Ascending aorta (tissue), 2 donors: ENCODE measurements at regions not wholly inside any gene's neighbourhood (a gene's known extent, or its start where the extent isn't known, plus 50 kb on each side); places are given as distances from the start of the nearest gene placed in this dataset.

Experiments used
- DNase-seq, 2 donors: peaks; one replicate each; pipeline ENCODE4 v3.0.0-alpha.2; 2019; ENCODE audit warnings: low spot score in 2 of 2
- H3K27ac ChIP-seq, 2 donors: fragments of 200-600 bp; sonication (generic); one replicate each; pipeline ENCODE4 v1.5.1; 2016 to 2017; ENCODE audit warnings: mild to moderate bottlenecking in 1 of 2
- H3K27me3 ChIP-seq: fragments of 200-600 bp; sonication (generic); one replicate; pipeline ENCODE4 v1.5.1; 2017
- H3K36me3 ChIP-seq, 2 donors: fragments of 200-600 bp; sonication (generic); one replicate each; pipeline ENCODE4 v1.5.1; 2016
- H3K4me1 ChIP-seq, 2 donors: fragments of 200-600 bp; sonication (generic); one replicate each; pipeline ENCODE4 v1.5.1; 2016 to 2017; ENCODE audit warnings: mild to moderate bottlenecking in 1 of 2
- H3K4me3 ChIP-seq, 2 donors: fragments of 200-600 bp; sonication (generic); one replicate each; pipeline ENCODE4 v1.5.1; 2016 to 2017; ENCODE audit warnings: mild to moderate bottlenecking in 1 of 2
- H3K9me3 ChIP-seq, 2 donors: fragments of 200-600 bp; sonication (generic); one replicate each; pipeline ENCODE4 v1.5.1; 2016
- intact Hi-C: fragments of 100-400 bp; cut with DNase I; formaldehyde crosslinking; loops from one replicate; pipeline ENCODE4 v1.15.1; 2023
- TF ChIP-seq, protein P1 (sequence below), 3 experiments: fragments of 200-600 bp in 2 of 3; fragments of 450-650 bp in 1 of 3; sonication (generic) in 2 of 3; IDR thresholded peaks; one replicate each; pipeline ENCODE4 v1.5.1; 2016 to 2019; ENCODE audit warnings: antibody characterized with exemption in 3 of 3, mild to moderate bottlenecking in 1 of 3, moderate library complexity in 1 of 3

DNA sequence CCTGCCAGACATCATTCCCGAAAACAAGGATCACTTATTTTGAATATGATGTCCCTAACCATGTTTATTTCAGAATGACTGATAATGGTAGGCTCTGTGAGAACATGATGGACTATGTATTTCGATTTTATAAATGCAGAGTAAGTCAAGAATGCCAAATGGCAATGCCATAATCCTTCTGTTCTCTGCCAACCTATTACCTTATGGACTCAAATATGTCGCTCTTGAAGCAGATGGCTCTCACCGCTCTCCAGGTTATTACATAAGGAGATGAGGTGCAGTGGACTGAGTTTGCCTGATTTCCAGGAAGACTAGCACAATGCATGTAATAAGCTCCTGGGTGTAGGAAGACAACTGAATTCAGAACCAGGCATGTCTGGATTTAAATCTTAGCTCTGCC is 227.2 kb downstream of the BTG1 start:
- no peaks in the 10 kb centered on the region for H3K9me3 ChIP-seq
- no peaks in the 10 kb centered on the region for H3K27me3 ChIP-seq
- no peaks in the 10 kb centered on the region for H3K36me3 ChIP-seq
- H3K27ac ChIP-seq = no peak overlapping the region
- TF ChIP-seq, protein P1, sequence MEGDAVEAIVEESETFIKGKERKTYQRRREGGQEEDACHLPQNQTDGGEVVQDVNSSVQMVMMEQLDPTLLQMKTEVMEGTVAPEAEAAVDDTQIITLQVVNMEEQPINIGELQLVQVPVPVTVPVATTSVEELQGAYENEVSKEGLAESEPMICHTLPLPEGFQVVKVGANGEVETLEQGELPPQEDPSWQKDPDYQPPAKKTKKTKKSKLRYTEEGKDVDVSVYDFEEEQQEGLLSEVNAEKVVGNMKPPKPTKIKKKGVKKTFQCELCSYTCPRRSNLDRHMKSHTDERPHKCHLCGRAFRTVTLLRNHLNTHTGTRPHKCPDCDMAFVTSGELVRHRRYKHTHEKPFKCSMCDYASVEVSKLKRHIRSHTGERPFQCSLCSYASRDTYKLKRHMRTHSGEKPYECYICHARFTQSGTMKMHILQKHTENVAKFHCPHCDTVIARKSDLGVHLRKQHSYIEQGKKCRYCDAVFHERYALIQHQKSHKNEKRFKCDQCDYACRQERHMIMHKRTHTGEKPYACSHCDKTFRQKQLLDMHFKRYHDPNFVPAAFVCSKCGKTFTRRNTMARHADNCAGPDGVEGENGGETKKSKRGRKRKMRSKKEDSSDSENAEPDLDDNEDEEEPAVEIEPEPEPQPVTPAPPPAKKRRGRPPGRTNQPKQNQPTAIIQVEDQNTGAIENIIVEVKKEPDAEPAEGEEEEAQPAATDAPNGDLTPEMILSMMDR (IDR thresholded peaks at IDR 0.05) = no peak
- no peaks in the 10 kb centered on the region for H3K4me1 ChIP-seq
- DNase-seq = no peak
- intact Hi-C loops = no loop called here
- H3K4me3 ChIP-seq = no peak overlapping the region

DNA sequence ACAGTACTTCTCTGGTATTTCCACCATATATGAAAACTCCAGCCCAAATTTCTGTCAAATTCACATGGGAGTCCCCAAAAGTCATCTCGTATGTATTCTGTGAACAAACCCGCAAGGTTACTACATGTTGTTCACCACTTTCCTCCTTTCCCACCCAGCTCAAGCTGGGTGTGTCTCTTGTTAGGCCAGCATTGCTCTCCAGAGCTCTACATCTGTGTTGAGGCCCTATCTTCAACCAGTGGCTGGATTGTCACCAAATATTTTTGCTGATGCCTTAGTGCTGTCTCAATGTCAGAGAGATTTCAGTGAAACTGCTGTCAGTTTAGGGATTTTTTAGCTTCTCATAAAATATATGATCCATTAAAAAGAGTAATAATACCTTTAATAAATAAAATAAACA is 230.9 kb downstream of the BTG1 start:
- TF ChIP-seq, protein P1 (IDR thresholded peaks at IDR 0.05) = no peak
- H3K27ac ChIP-seq = no peak overlapping the region
- no peaks in the 10 kb centered on the region for H3K36me3 ChIP-seq
- H3K27me3 ChIP-seq = no peaks in the 10 kb centered on the region
- intact Hi-C loops = no loop called here
- DNase-seq = no peak
- H3K4me3 ChIP-seq = no peak overlapping the region
- H3K9me3 ChIP-seq = no peaks in the 10 kb centered on the region
- H3K4me1 ChIP-seq = no peaks in the 10 kb centered on the region

DNA sequence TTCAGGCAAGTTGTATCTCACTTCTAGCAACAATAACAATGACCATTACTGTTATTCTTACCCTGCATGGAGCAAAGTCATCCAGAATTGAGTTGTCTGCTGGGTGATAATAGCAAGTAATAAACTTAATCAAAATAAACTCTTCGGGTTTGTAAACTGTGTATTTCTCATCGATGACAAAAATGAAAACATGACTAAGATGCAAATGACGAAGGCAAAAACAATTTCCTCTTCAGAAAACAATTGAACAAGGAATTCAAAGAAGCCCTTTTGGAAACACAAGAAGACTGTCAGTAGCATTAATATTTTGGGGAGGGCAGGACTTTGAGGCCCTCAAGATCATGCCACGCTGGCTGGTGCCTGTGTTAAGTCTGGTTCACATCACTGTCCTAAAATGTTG is 232.0 kb downstream of the BTG1 start:
- TF ChIP-seq, protein P1 (IDR thresholded peaks at IDR 0.05) = no peak
- no peak overlapping the region for H3K4me3 ChIP-seq
- DNase-seq = no peak
- H3K36me3 ChIP-seq = no peaks in the 10 kb centered on the region
- intact Hi-C loops = no loop called here
- H3K4me1 ChIP-seq = no peaks in the 10 kb centered on the region
- no peak overlapping the region for H3K27ac ChIP-seq
- no peaks in the 10 kb centered on the region for H3K9me3 ChIP-seq
- no peaks in the 10 kb centered on the region for H3K27me3 ChIP-seq

DNA sequence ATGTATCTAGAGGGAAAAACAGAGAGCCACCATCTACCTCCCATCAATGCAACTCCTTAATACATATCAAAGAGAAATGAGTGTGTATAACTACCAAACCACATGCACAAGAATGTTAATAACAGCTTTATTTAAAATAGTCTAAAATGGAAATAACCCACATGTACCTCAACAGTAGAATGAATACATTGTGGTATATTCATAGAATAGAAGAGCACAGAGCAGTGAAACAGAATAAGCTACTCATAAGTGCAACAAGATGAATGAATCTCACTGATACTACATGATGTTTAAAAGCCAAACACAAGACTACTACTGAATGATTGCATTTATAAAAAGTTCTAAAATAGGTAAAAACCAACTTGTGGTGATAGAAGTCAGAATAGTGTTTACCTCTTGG is 232.5 kb downstream of the BTG1 start:
- intact Hi-C loops = no loop called here
- H3K9me3 ChIP-seq = no peaks in the 10 kb centered on the region
- H3K4me3 ChIP-seq = no peak overlapping the region

DNA sequence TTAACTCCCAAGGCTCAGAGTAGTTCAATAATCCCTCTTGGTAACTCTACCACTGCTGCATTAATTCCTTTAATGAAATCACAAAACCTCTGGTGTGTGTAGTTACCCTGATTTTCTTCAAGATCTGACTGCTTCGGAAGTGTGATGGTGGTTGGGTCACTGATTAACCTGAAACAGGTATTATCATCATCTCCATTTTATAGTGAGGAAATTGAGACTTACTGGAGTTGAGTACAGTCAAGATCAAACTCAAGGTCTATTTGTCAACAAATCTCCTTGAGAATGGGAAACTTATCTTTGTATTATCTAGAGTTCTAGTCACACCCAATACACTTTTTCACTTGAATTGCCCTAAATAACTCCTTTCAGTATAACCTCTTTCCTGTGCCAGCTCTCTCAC is 233.5 kb downstream of the BTG1 start:
- no peak for DNase-seq
- Histone ChIP-seq H3K4me3 (no peak overlapping the region), H3K4me1 (no peaks in the 10 kb centered on the region), H3K9me3 (no peaks in the 10 kb centered on the region), H3K27me3 (no peaks in the 10 kb centered on the region), H3K36me3 (no peaks in the 10 kb centered on the region), H3K27ac (no peak overlapping the region)
- intact Hi-C loops = no loop called here
- TF ChIP-seq, protein P1 (IDR thresholded peaks at IDR 0.05) = no peak

More for the DNA sequence above, 232.5 kb downstream of the BTG1 start:
- H3K36me3 ChIP-seq = no peaks in the 10 kb centered on the region
- no peaks in the 10 kb centered on the region for H3K4me1 ChIP-seq
- TF ChIP-seq, protein P1 (IDR thresholded peaks at IDR 0.05) = no peak
- no peaks in the 10 kb centered on the region for H3K27me3 ChIP-seq
- no peak overlapping the region for H3K27ac ChIP-seq
- no peak for DNase-seq

DNA sequence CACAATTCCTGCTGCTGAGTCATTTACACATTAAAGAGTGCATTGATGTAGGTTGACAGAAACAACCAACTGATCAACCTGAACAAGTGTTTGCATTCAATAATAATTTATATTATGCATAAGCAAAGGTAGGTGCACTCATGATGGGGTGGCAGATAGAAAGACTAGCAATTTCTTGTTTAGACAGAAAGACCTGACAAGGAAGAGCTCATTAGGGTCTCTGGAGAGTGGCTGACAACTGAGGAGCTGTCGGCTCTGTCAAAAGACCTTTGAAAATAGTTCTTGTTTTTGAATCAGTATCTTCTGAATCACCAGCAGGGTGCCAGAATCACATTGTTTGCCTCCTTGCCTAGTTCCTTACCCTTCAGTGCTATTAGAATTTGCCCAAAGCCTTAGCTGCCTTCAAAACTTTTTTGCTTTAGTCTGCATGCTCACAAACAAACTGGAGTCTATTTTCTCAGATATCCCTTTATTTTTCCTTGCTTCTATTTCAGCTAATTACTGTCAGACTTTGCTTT is 234.7 kb downstream of the BTG1 start:
- H3K27me3 ChIP-seq = no peaks in the 10 kb centered on the region
- H3K9me3 ChIP-seq = no peaks in the 10 kb centered on the region
- no peaks in the 10 kb centered on the region for H3K36me3 ChIP-seq
- intact Hi-C loops = no loop called here
- TF ChIP-seq, protein P1 (IDR thresholded peaks at IDR 0.05) = no peak
- H3K4me1 ChIP-seq = no peaks in the 10 kb centered on the region
- no peak overlapping the region for H3K4me3 ChIP-seq
- DNase-seq = no peak
- H3K27ac ChIP-seq = no peak overlapping the region
